Breast epithelium (tissue), 3 donors: ENCODE measurements at regions not wholly inside any gene's neighbourhood (a gene's known extent, or its start where the extent isn't known, plus 50 kb on each side); places are given as distances from the start of the nearest gene placed in this dataset.

Experiments used
- CTCF ChIP-seq, 3 donors: fragments of 450-650 bp; IDR thresholded peaks; one replicate each; pipeline ENCODE4 v1.5.1; 2016 to 2017; ENCODE audit warnings: antibody characterized with exemption in 3 of 3, mild to moderate bottlenecking in 3 of 3, moderate library complexity in 3 of 3
- POLR2A ChIP-seq: fragments of 450-650 bp; IDR thresholded peaks from one replicate; pipeline ENCODE4 v1.6.1; 2016; ENCODE audit warnings: antibody characterized with exemption, mild to moderate bottlenecking, moderate library complexity
- POLR2AphosphoS5 ChIP-seq, 3 donors: sonication (generic); formaldehyde crosslinking; IDR thresholded peaks; one replicate each; pipeline ENCODE4 v1.6.1; 2017; ENCODE audit warnings: antibody characterized with exemption in 3 of 3

DNA sequence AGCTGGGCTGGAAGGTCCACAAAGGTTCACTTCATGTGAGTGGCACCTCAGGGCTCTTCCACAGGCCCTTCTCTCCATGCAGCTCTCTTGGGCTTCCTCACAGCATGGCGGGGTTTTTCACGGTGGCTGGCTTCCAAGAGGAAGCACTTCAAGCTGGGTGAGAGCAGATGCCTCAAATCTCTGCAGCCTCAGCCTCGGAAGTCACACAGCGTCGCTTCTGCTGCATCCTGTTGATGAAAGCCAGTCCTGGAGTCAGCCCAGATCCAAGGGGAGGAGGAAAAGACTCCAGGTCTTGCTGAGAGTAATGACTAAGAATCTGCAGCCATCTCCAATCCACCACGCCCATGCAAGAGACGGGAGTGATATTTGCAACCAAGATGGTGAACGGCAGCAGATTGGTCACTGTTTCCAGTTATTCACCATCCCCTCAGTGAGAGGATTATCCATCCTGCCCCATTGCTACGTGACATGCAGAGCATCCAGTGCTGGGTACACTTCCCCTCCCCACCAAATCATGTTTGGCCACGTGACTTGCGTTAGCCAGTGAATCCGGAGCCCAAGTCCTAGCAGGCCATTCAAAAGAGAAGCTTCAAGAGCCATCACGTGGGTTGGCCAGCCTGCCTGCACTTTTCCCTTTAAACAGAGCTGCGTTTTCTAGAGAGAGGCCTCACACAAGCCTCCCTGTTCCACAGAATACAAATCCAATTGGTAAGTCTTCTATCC lies 173.9 kb downstream of the C9orf50 start:
- TF ChIP-seq POLR2A (no peak), CTCF (IDR thresholded peaks at IDR 0.05) (no peak), POLR2AphosphoS5 (IDR thresholded peaks at IDR 0.05) (no peak)
